ENCODE measurements at regions not wholly inside any gene's neighbourhood (a gene's known extent, or its start where the extent isn't known, plus 50 kb on each side); places are given as distances from the start of the nearest gene placed in this dataset.

DNA sequence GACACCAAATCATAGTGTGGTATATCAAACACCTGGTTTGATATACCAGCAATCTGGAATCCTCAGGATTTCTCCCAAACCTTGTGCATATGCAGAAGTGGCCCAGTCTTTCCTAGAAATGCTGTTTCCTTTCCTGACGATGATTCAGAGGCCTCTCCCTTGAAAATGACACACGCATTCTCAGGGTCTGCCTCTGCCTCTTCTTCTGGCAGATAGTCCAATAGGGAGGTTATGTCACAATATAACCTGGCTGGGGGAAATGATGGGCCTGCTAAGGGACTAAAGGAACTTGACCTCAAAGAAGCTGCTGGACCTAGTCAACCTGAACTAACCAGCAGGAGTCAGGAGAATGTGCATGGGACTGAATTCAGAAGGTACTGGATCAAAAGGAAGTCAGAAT lies 435.2 kb downstream of the IDS start:
- no peak for TF ChIP-seq CTCF (IDR thresholded peaks at IDR 0.05; ENCODE audit: borderline replicate concordance, extremely low read depth, insufficient read depth)
- H3K36me3 ChIP-seq (ENCODE audit: control insufficient read depth in 2 of 3, insufficient read depth in 3 of 3, low read length in 3 of 3): no peaks in the 10 kb centered on the region
- H3K27ac ChIP-seq (ENCODE audit: low read depth in 2 of 2, low read length in 2 of 2): no peak overlapping the region
- DNase-seq: no peak
- no peak overlapping the region for H3K9ac ChIP-seq (ENCODE audit: low read length in 3 of 3)
- H3K27me3 ChIP-seq (ENCODE audit: control insufficient read depth, insufficient read depth, low read length): no peaks in the 10 kb centered on the region
- H3K4me3 ChIP-seq (ENCODE audit: low read length in 3 of 3): no peak overlapping the region
- FAIRE-seq: no peak
- no peaks in the 10 kb centered on the region for H3K9me3 ChIP-seq (ENCODE audit: control insufficient read depth in 2 of 3, insufficient read depth in 1 of 3, low read length in 3 of 3)
- intact Hi-C loops (cut with DNase I): no loop called here
- peaks cover 0 to 3% (median 0%) of the 10 kb centered on the region in 3 donors for H3K4me1 ChIP-seq (ENCODE audit: control insufficient read depth in 2 of 3, insufficient read depth in 2 of 3, low read depth in 1 of 3, low read length in 3 of 3)

DNA sequence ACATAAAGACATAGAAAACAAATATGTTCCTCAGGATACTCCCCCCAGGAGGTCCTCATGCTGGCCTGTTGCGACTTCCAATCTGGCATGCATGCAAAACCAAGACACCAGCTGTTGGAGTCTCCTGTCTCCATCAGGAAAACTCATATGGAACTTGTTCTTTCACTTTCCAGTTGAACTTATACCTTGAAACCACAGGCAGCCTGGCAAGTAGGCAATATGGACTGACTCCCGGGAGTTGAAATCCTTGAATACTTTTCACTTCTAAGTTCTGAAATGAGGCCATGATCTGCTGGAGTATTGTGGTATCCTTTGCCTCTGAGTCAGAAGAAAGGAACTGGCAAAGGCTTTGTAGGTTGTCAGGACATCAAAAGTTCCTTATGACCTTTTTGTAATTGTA lies 444.2 kb downstream of the IDS start:
- Histone ChIP-seq H3K27ac (ENCODE audit: low read depth in 2 of 2, low read length in 2 of 2) (no peak overlapping the region), H3K36me3 (ENCODE audit: control insufficient read depth in 2 of 3, insufficient read depth in 3 of 3, low read length in 3 of 3) (no peaks in the 10 kb centered on the region), H3K9ac (ENCODE audit: low read length in 3 of 3) (no peak overlapping the region), H3K9me3 (ENCODE audit: control insufficient read depth in 2 of 3, insufficient read depth in 1 of 3, low read length in 3 of 3) (no peaks in the 10 kb centered on the region), H3K27me3 (ENCODE audit: control insufficient read depth, insufficient read depth, low read length) (no peaks in the 10 kb centered on the region), H3K4me1 (ENCODE audit: control insufficient read depth in 2 of 3, insufficient read depth in 2 of 3, low read depth in 1 of 3, low read length in 3 of 3) (no peaks in the 10 kb centered on the region), H3K4me3 (ENCODE audit: low read length in 3 of 3) (no peak overlapping the region)
- DNase-seq: no peak
- intact Hi-C loops (cut with DNase I): no loop called here
- no peak for FAIRE-seq
- no peak for TF ChIP-seq CTCF (IDR thresholded peaks at IDR 0.05; ENCODE audit: borderline replicate concordance, extremely low read depth, insufficient read depth)
